Type B pancreatic cell (in vitro differentiated cells): ENCODE measurements at regions not wholly inside any gene's neighbourhood (a gene's known extent, or its start where the extent isn't known, plus 50 kb on each side); places are given as distances from the start of the nearest gene placed in this dataset.

Experiments used
- DNase-seq: peaks from one replicate; pipeline ENCODE4 v3.0.0; 2021; ENCODE audit warnings: mixed read lengths; ENCODE audit not compliant: unreplicated experiment; ENCODE audit errors: extremely low spot score
- H3K27ac Mint-ChIP-seq: 2 replicates; pipeline ENCODE4 v1.8.0; 2021; ENCODE audit warnings: mild to moderate bottlenecking, mixed read lengths
- H3K27me3 Mint-ChIP-seq: 2 replicates; pipeline ENCODE4 v1.8.0; 2021; ENCODE audit warnings: mixed read lengths
- H3K36me3 Mint-ChIP-seq: 2 replicates; pipeline ENCODE4 v1.8.0; 2021; ENCODE audit warnings: mixed read lengths
- H3K4me1 Mint-ChIP-seq: one replicate; pipeline ENCODE4 v1.8.0; 2021; ENCODE audit warnings: mixed read lengths; ENCODE audit not compliant: unreplicated experiment
- H3K4me3 Mint-ChIP-seq: 2 replicates; pipeline ENCODE4 v1.8.0; 2021; ENCODE audit warnings: mild to moderate bottlenecking, mixed read lengths
- H3K9me3 Mint-ChIP-seq: 2 replicates; pipeline ENCODE4 v1.8.0; 2021; ENCODE audit warnings: mixed read lengths
- CTCF ChIP-seq: fragments of 200-600 bp; sonication (generic); conservative IDR thresholded peaks from 2 replicates; pipeline ENCODE4 v1.5.0; 2021; ENCODE audit warnings: antibody characterized with exemption, mild to moderate bottlenecking

- H3K4me1 Mint-ChIP-seq = peaks cover 21% of the 10 kb centered on the region
- TF ChIP-seq CTCF = no peak
- no peaks in the 10 kb centered on the region for H3K9me3 Mint-ChIP-seq
- no peaks in the 10 kb centered on the region for H3K27me3 Mint-ChIP-seq
- no peaks in the 10 kb centered on the region for H3K36me3 Mint-ChIP-seq
- DNase-seq = no peak
- H3K27ac Mint-ChIP-seq = no peak overlapping the region
- no peak overlapping the region for H3K4me3 Mint-ChIP-seq
Measured at GRCh38 chr7:47711776-47712175, 129.9 kb upstream of the TNS3 start.

DNA sequence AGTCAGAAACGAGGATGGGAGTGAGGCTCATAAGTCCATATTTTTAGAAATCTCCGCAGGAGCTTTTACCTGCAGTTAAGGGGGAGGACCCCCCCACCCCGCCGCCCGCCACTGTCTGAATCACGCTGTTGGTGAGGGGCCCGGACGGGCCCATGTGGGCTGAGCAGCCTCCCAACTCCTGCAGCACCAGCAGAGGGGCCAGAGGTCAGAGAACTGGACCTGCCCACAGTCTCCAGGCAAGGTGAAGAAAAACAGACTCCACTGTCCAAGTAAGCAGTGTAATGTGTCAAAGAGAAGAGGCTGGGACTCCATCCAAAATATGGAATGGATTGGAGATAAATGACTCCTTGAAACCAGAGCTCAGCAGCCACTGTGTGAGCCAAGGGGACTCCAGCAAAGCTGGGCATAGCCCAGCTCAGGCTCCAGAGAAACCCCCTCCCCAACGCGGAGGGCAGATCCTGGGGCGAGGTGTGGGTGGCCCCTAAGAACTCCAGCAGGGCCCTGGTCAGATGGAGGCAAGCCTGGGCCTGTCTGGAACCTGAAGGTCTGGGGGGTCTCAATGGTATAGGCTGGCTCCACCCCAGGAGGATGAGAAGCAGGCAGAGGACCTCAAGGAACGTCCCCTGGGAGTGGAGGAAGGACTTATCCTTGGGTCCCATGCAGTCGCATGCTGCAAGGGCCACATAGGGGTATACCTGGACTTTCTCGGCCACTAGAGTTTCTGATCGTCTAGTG, 128.5 kb upstream of the TNS3 start:
- Mint-ChIP-seq H3K4me3 (no peak overlapping the region), H3K4me1 (peaks cover 27% of the 10 kb centered on the region), H3K9me3 (no peaks in the 10 kb centered on the region), H3K36me3 (no peaks in the 10 kb centered on the region), H3K27ac (no peak overlapping the region), H3K27me3 (no peaks in the 10 kb centered on the region)
- no peak for TF ChIP-seq CTCF
- DNase-seq = no peak

- Mint-ChIP-seq H3K4me1 (peaks cover 21% of the 10 kb centered on the region), H3K4me3 (no peak overlapping the region), H3K36me3 (no peaks in the 10 kb centered on the region), H3K27me3 (no peaks in the 10 kb centered on the region), H3K9me3 (no peaks in the 10 kb centered on the region), H3K27ac (no peak overlapping the region)
- no peak for DNase-seq
- TF ChIP-seq CTCF = no peak
Measured at GRCh38 chr7:47709451-47709850, 127.5 kb upstream of the TNS3 start.

DNA sequence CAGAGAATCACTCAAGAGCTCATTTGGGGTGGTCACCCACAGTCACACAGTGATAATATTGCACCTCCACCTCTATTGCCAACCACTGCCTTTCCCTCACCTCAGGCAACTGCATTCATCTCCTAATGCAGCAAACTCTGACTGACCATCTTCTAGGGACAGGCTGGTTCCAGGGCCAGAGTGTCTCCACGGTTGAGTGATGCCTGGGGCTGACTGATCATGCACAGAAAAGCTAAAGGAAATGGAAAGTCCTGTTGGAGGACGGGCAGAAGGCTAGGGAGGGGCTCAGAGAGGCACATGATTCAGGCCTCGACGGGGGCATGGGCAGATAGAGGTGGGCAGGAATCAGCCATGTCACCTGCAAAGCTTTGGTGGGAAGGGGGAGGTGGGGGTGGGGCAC, 127.1 kb upstream of the TNS3 start:
- H3K27ac Mint-ChIP-seq = no peak overlapping the region
- no peak overlapping the region for H3K4me3 Mint-ChIP-seq
- H3K4me1 Mint-ChIP-seq = peaks cover 21% of the 10 kb centered on the region
- H3K36me3 Mint-ChIP-seq = no peaks in the 10 kb centered on the region
- H3K9me3 Mint-ChIP-seq = no peaks in the 10 kb centered on the region
- no peak for DNase-seq
- TF ChIP-seq CTCF = no peak
- H3K27me3 Mint-ChIP-seq = no peaks in the 10 kb centered on the region

DNA sequence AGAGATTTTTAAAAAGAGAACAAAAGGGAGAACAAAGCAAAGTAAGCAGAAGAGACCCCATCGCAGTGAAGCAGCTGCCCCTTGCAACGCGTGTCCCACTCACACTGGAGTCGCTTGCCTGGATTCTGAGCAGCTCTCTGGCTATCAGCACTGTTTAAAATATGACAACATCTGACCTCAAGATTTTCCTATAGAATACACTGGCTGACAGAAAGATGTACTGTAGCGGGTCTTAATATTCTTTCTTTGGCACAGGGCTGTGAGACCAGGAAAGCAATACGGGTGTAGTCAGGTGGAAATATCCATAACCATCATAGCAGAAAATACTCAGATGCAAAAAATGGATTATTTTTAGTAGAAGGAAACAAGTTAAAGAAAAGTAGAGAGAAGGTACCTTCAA, 125.7 kb upstream of the TNS3 start:
- TF ChIP-seq CTCF = no peak
- H3K27ac Mint-ChIP-seq = no peak overlapping the region
- no peak overlapping the region for H3K4me3 Mint-ChIP-seq
- no peaks in the 10 kb centered on the region for H3K36me3 Mint-ChIP-seq
- no peaks in the 10 kb centered on the region for H3K27me3 Mint-ChIP-seq
- peaks cover 21% of the 10 kb centered on the region for H3K4me1 Mint-ChIP-seq
- no peak for DNase-seq
- H3K9me3 Mint-ChIP-seq = no peaks in the 10 kb centered on the region
